PC-3 (cell line): ENCODE measurements at regions not wholly inside any gene's neighbourhood (a gene's known extent, or its start where the extent isn't known, plus 50 kb on each side); places are given as distances from the start of the nearest gene placed in this dataset.

Experiments used
- ATAC-seq: fragments of 200-7000 bp; cut with Tn5 transposase; 2 replicates; pipeline ENCODE4 v1.9.1; 2020; ENCODE audit warnings: mild to moderate bottlenecking, moderate library complexity
- BruUV-seq: library from RNA; stranded (reverse); fragments of 400-500 nt; replicated peaks from 2 replicates; lab custom pipeline; 2021; lab: Mats Ljungman, UMichigan
- CTCF ChIA-PET: fragments of 300-600 bp; sonication (Branson Sonifier 250); formaldehyde crosslinking; loops from one replicate; lab custom pipeline; 2022; ENCODE audit warnings: antibody characterized with exemption; lab: Charles Lee
- POLR2A ChIA-PET: fragments of 300-600 bp; sonication (Branson Sonifier 250); formaldehyde crosslinking; loops from one replicate; lab custom pipeline; 2022; ENCODE audit warnings: antibody characterized with exemption; ENCODE audit not compliant: unreplicated experiment; lab: Charles Lee
- DNase-seq: peaks from one replicate; pipeline ENCODE4 v3.0.0-alpha.2; 2015
- H2AFZ ChIP-seq: fragments of 300-600 bp; sonication (generic); 2 replicates; pipeline ENCODE4 v1.6.0; 2016; ENCODE audit warnings: antibody characterized with exemption, low read length
- H3F3A ChIP-seq: fragments of 300-600 bp; sonication (generic); one replicate; pipeline ENCODE4 v1.6.0; 2017; ENCODE audit warnings: antibody characterized with exemption, low read length, control low read depth, mild to moderate bottlenecking; ENCODE audit not compliant: unreplicated experiment
- H3K27ac ChIP-seq: fragments of 300-600 bp; sonication (generic); 2 replicates; pipeline ENCODE4 v1.5.1; 2016; ENCODE audit warnings: mild to moderate bottlenecking, low read length
- H3K27me3 ChIP-seq: fragments of 300-600 bp; sonication (generic); 2 replicates; pipeline ENCODE4 v1.6.1; 2016; ENCODE audit warnings: low read length, mixed read lengths
- H3K36me3 ChIP-seq: fragments of 300-600 bp; sonication (generic); 2 replicates; pipeline ENCODE4 v1.6.1; 2016; ENCODE audit warnings: low read depth, mixed run types, low read length, mixed read lengths
- H3K4me1 ChIP-seq: fragments of 300-600 bp; sonication (generic); 2 replicates; pipeline ENCODE4 v1.5.1; 2016; ENCODE audit warnings: low read length; ENCODE audit not compliant: insufficient read depth
- H3K4me2 ChIP-seq: fragments of 300-600 bp; sonication (generic); 2 replicates; pipeline ENCODE4 v1.6.0; 2016; ENCODE audit warnings: low read length
- H3K4me3 ChIP-seq: fragments of 300-600 bp; sonication (generic); 2 replicates; pipeline ENCODE4 v1.5.1; 2016; ENCODE audit warnings: mild to moderate bottlenecking, low read length, mixed read lengths
- H3K79me2 ChIP-seq: fragments of 300-600 bp; sonication (generic); 2 replicates; pipeline ENCODE4 v1.6.1; 2017; ENCODE audit warnings: low read length, mixed read lengths
- H3K9ac ChIP-seq: fragments of 300-600 bp; sonication (generic); 2 replicates; pipeline ENCODE4 v1.6.0; 2016; ENCODE audit warnings: mild to moderate bottlenecking, low read length
- H3K9me2 ChIP-seq: fragments of 300-600 bp; sonication (generic); replicated peaks from 2 replicates; pipeline ENCODE4 v1.6.1; 2016; ENCODE audit warnings: mixed run types, low read length, mixed read lengths
- H3K9me3 ChIP-seq: fragments of 300-600 bp; sonication (generic); 2 replicates; pipeline ENCODE4 v1.6.1; 2016; ENCODE audit warnings: low read length, mixed read lengths
- H4K20me1 ChIP-seq: fragments of 300-600 bp; sonication (generic); 2 replicates; pipeline ENCODE4 v1.6.1; 2016; ENCODE audit warnings: low read length, mixed read lengths
- EZH2 ChIP-seq: fragments of 300-600 bp; sonication (generic); IDR thresholded peaks from one replicate; pipeline ENCODE4 v1.6.1; 2017; ENCODE audit warnings: antibody characterized with exemption, mild to moderate bottlenecking, low read length; ENCODE audit not compliant: unreplicated experiment
- EZH2phosphoT487 ChIP-seq: fragments of 300-600 bp; sonication (generic); IDR thresholded peaks from 2 replicates; pipeline ENCODE4 v1.6.1; 2018; ENCODE audit warnings: mild to moderate bottlenecking, antibody characterized with exemption, low read length, borderline replicate concordance
- intact Hi-C: fragments of 100-400 bp; cut with micrococcal nuclease; formaldehyde crosslinking; loops from 2 replicates; pipeline ENCODE4 v1.9.0; 2023
- TF ChIP-seq, protein P1 (sequence below): fragments of 300-600 bp; sonication (generic); conservative IDR thresholded peaks from 2 replicates; pipeline ENCODE4 v1.5.1; 2017; ENCODE audit warnings: antibody characterized with exemption, low read depth, mild to moderate bottlenecking, low read length

DNA sequence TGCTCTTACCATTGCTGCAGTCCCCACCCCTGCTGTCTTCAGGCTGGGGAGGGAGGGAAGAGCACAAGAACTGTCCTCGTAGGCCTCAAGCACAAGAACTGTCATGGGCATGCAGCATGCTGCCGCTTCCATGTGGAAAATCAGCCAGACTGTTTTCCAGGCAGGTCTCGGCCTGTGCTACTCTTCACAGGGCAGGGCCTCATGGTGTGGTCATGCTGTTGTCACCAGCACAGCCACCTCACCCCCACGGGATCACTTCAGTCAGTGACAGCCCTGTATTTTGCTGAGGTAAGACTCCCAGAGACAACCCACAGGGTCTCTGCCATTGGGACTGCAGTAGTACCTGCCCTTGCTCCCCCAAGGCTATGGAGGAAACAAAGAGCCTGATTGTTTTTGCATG is 205.3 kb downstream of the NAP1L3 start:
- H3K4me1 ChIP-seq: no peaks in the 10 kb centered on the region; the same call in 1 of the 2 replicates
- intact Hi-C loops: no loop called here
- no peak overlapping the region for H3K27ac ChIP-seq
- H2AFZ ChIP-seq: no peak overlapping the region
- no peak overlapping the region for H3K4me3 ChIP-seq
- H3K9ac ChIP-seq: no peak overlapping the region
- H3K79me2 ChIP-seq: no peaks in the 10 kb centered on the region
- ChIA-PET POLR2A (no interaction called here), CTCF (no interaction called here)
- H3K9me2 ChIP-seq: no peaks in the 10 kb centered on the region
- DNase-seq (no peak), ATAC-seq (no peak)
- H3K9me3 ChIP-seq: no peaks in the 10 kb centered on the region
- no peaks in the 10 kb centered on the region for H3K36me3 ChIP-seq
- H4K20me1 ChIP-seq: no peaks in the 10 kb centered on the region
- no TSS peak for BruUV-seq
- TF ChIP-seq, protein P1, sequence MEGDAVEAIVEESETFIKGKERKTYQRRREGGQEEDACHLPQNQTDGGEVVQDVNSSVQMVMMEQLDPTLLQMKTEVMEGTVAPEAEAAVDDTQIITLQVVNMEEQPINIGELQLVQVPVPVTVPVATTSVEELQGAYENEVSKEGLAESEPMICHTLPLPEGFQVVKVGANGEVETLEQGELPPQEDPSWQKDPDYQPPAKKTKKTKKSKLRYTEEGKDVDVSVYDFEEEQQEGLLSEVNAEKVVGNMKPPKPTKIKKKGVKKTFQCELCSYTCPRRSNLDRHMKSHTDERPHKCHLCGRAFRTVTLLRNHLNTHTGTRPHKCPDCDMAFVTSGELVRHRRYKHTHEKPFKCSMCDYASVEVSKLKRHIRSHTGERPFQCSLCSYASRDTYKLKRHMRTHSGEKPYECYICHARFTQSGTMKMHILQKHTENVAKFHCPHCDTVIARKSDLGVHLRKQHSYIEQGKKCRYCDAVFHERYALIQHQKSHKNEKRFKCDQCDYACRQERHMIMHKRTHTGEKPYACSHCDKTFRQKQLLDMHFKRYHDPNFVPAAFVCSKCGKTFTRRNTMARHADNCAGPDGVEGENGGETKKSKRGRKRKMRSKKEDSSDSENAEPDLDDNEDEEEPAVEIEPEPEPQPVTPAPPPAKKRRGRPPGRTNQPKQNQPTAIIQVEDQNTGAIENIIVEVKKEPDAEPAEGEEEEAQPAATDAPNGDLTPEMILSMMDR: no peak
- TF ChIP-seq EZH2: no peak
- no peak for TF ChIP-seq EZH2phosphoT487
- no peaks in the 10 kb centered on the region for H3K27me3 ChIP-seq
- H3K4me2 ChIP-seq: no peak overlapping the region
- H3F3A ChIP-seq: no peaks in the 10 kb centered on the region

- ATAC-seq: peak; percentile 74
- DNase-seq: peak; percentile 42
These were observed 207.0 kb downstream of the NAP1L3 start for GRCh38 chrX:93466383-93466782.

DNA sequence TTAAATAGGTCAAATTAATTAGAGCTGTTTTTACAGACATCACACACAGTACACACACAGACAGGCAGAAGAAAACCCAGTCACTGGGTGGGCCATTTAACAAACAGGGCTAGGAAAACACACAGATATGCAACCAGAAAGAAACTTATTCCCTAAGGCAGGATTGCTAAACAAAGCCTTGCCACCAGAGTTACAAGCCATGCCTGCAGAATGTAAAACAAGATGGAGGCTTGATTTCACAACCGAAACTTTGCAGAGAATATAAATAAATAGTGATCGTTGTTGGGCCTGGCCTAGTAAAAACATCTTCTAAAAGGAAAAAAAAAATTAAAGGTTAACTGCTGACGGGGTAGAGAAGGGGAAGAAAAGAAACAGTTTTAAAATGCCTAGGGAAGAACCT is 212.3 kb downstream of the NAP1L3 start:
- Histone ChIP-seq H3K9ac (no peak overlapping the region), H3K27ac (no peak overlapping the region), H3K4me3 (no peak overlapping the region), H4K20me1 (no peaks in the 10 kb centered on the region), H3K79me2 (no peaks in the 10 kb centered on the region), H3K4me1 (no peaks in the 10 kb centered on the region; the same call in 1 of the 2 replicates), H3K9me2 (no peaks in the 10 kb centered on the region), H3K36me3 (no peaks in the 10 kb centered on the region), H2AFZ (no peak overlapping the region), H3K4me2 (no peak overlapping the region), H3F3A (no peaks in the 10 kb centered on the region), H3K9me3 (no peaks in the 10 kb centered on the region), H3K27me3 (no peaks in the 10 kb centered on the region)
- ChIA-PET CTCF (no interaction called here), POLR2A (no interaction called here)
- BruUV-seq: no TSS peak
- intact Hi-C loops: no loop called here
- DNase-seq: no peak
- TF ChIP-seq, protein P1: no peak
- TF ChIP-seq EZH2phosphoT487 (no peak), EZH2 (no peak)
- no peak for ATAC-seq

More at GRCh38 chrX:93466383-93466782, 207.0 kb downstream of the NAP1L3 start:
- no peaks in the 10 kb centered on the region for H3K27me3 ChIP-seq
- H3F3A ChIP-seq: no peaks in the 10 kb centered on the region
- ChIA-PET CTCF (no interaction called here), POLR2A (no interaction called here)
- no peaks in the 10 kb centered on the region for H3K79me2 ChIP-seq
- H3K36me3 ChIP-seq: no peaks in the 10 kb centered on the region
- no peak overlapping the region for H2AFZ ChIP-seq
- no peaks in the 10 kb centered on the region; the same call in 1 of the 2 replicates for H3K4me1 ChIP-seq
- no peaks in the 10 kb centered on the region for H3K9me2 ChIP-seq
- intact Hi-C loops: no loop called here
- no peak overlapping the region for H3K9ac ChIP-seq
- H3K4me3 ChIP-seq: no peak overlapping the region
- H4K20me1 ChIP-seq: no peaks in the 10 kb centered on the region
- TF ChIP-seq, protein P1: no peak
- TF ChIP-seq EZH2 (no peak), EZH2phosphoT487 (no peak)
- no peaks in the 10 kb centered on the region for H3K9me3 ChIP-seq
- H3K4me2 ChIP-seq: no peak overlapping the region
- BruUV-seq: no TSS peak
- H3K27ac ChIP-seq: no peak overlapping the region
